ENCODE measurements at regions not wholly inside any gene's neighbourhood (a gene's known extent, or its start where the extent isn't known, plus 50 kb on each side); places are given as distances from the start of the nearest gene placed in this dataset.
A peak's percentile ranks its signal among the peaks of the same experiment; 100 is the strongest.

DNA sequence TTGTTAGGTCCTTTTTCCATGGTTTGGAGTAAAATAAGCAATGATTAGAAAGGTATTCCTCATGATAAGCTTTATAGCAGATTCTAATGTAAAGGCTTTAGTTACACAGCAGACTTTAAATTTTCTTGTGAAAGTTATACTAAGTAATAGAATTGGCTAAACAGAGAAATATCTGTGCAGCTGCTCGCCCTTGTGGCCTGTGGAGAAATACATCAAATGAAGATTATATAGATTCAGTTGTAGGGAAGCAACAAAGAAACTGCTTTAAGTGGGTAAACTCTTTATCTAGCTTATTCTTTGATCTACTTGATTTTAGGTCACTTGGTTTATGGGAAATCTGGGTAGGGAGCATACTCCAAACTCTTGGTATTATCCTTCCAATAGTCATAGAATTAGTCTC, 1269.7 kb upstream of the SPRY2 start:
- TF ChIP-seq CTCF (IDR thresholded peaks at IDR 0.05; ENCODE audit: poor library complexity, severe bottlenecking) (no peak), RAD21 (conservative IDR thresholded peaks at IDR 0.05) (peak; percentile 40), SMC3 (conservative IDR thresholded peaks at IDR 0.05; ENCODE audit: poor library complexity) (peak; percentile 47), EZH2 (IDR thresholded peaks at IDR 0.05; ENCODE audit: borderline replicate concordance, insufficient read depth, low read length, poor library complexity, severe bottlenecking) (no peak), EP300 (conservative IDR thresholded peaks at IDR 0.05; ENCODE audit: poor library complexity, severe bottlenecking) (no peak), MXI1 (conservative IDR thresholded peaks at IDR 0.05; ENCODE audit: poor library complexity, severe bottlenecking) (no peak), POLR2AphosphoS5 (IDR thresholded peaks at IDR 0.05) (no peak), TAF1 (IDR thresholded peaks at IDR 0.05; ENCODE audit: low read depth) (no peak)
- TF ChIP-seq, protein P1, sequence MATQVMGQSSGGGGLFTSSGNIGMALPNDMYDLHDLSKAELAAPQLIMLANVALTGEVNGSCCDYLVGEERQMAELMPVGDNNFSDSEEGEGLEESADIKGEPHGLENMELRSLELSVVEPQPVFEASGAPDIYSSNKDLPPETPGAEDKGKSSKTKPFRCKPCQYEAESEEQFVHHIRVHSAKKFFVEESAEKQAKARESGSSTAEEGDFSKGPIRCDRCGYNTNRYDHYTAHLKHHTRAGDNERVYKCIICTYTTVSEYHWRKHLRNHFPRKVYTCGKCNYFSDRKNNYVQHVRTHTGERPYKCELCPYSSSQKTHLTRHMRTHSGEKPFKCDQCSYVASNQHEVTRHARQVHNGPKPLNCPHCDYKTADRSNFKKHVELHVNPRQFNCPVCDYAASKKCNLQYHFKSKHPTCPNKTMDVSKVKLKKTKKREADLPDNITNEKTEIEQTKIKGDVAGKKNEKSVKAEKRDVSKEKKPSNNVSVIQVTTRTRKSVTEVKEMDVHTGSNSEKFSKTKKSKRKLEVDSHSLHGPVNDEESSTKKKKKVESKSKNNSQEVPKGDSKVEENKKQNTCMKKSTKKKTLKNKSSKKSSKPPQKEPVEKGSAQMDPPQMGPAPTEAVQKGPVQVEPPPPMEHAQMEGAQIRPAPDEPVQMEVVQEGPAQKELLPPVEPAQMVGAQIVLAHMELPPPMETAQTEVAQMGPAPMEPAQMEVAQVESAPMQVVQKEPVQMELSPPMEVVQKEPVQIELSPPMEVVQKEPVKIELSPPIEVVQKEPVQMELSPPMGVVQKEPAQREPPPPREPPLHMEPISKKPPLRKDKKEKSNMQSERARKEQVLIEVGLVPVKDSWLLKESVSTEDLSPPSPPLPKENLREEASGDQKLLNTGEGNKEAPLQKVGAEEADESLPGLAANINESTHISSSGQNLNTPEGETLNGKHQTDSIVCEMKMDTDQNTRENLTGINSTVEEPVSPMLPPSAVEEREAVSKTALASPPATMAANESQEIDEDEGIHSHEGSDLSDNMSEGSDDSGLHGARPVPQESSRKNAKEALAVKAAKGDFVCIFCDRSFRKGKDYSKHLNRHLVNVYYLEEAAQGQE (IDR thresholded peaks at IDR 0.05; ENCODE audit: borderline replicate concordance) = no peak
